GM18507 (cell line): ENCODE measurements at regions not wholly inside any gene's neighbourhood (a gene's known extent, or its start where the extent isn't known, plus 50 kb on each side); places are given as distances from the start of the nearest gene placed in this dataset.
"Not testable (repeated sequence)": the region's sequence is repeated elsewhere in the genome, so short reads cannot be mapped to it uniquely, and the experiment has no call there.

ENCODE experiments used
- DNase-seq: peaks from one replicate; pipeline ENCODE4 v3.0.0; 2011; ENCODE audit warnings: low read depth; ENCODE audit not compliant: insufficient read length; ENCODE audit errors: extremely low spot score
- FAIRE-seq: peaks from 2 replicates; lab custom pipeline; 2011; peaks lifted over from hg19 to GRCh38; lab: Jason Lieb, UNC

DNA sequence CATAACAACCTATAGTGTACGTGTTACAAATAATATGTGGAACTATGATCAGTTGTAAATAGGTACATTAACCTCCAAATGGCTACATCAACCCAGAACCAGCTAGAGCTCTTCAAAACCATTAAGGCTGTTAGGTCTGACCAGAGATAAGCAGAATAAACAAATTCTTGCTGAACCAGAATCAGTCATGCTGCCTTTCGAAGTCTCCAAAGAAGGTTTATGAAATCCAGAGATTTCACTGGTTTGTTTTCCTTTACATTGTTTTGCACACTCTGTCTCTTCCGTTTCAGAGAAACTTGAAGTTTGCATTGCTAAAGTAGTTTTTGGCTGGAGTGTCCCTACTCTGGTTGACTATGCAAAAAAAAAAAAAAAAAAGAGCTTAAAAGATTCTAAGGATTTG is 177.3 kb upstream of the SLIT2 start:
- FAIRE-seq (no peak), DNase-seq (no peak)

DNA sequence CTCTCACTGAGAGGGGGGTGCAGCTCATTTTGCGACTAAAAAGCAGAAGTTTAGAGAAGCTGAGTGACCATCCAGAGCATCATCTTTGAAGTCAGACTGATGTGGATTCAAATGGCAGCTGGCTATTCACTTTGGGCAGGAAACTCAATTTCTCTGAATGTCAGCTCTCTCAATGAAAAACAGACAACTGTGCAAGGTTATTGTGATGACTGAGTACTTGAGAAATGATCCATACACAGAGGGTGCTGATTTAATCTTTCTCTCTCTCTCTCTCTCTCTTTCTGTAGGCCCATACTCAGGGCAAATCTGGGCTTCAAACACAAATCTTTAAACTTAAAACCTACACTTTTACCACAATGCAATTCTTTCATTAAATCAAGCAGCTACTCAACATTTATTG is 185.8 kb upstream of the SLIT2 start:
- no peak for FAIRE-seq
- no peak for DNase-seq

DNA sequence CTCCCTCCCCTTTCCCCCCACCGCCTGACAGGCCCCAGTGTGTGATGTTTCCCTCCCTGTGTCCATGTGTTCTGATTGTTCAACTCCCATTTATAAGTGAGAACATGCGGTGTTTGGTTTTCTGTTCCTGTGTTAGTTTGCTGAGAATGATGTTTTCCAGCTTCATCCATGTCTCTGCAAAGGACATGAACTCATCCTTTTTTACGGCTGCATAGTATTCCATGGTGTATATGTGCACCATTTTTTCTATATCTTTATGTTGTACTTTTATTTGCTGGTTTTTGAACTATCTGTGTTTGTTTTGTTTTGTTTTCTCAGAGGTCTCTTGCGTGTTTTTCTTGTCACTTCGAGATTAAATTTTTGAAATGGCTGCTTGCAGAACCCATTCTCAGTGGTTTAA is 188.8 kb upstream of the SLIT2 start:
- FAIRE-seq, DNase-seq: not testable (repeated sequence)

- DNase-seq (no peak), FAIRE-seq (no peak)
These were observed 189.7 kb upstream of the SLIT2 start for GRCh38 chr4:20062054-20062453.

DNA sequence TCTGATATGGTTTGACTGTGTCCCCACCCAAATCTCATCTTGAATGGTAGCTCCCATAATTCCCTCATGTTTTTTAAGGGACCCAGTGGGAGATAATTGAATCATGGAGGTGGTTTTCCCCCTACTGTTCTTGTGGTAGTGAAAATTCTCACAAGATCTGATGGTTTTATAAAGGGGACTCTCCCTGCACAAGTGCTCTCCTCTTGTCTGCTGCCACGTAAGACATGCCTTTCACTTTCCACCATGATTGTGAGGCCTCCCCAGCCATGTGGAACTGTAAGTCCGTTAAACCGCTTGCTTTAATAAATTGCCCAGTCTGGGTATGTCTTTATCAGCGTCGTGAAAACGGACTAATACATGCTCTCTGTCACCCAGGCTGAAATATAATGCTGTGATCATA is 200.9 kb upstream of the SLIT2 start:
- FAIRE-seq, result no peak
- no peak for DNase-seq

GRCh38 chr4:20049889-20050288 is 201.8 kb upstream of the SLIT2 start:
- DNase-seq (no peak), FAIRE-seq (no peak)

DNA sequence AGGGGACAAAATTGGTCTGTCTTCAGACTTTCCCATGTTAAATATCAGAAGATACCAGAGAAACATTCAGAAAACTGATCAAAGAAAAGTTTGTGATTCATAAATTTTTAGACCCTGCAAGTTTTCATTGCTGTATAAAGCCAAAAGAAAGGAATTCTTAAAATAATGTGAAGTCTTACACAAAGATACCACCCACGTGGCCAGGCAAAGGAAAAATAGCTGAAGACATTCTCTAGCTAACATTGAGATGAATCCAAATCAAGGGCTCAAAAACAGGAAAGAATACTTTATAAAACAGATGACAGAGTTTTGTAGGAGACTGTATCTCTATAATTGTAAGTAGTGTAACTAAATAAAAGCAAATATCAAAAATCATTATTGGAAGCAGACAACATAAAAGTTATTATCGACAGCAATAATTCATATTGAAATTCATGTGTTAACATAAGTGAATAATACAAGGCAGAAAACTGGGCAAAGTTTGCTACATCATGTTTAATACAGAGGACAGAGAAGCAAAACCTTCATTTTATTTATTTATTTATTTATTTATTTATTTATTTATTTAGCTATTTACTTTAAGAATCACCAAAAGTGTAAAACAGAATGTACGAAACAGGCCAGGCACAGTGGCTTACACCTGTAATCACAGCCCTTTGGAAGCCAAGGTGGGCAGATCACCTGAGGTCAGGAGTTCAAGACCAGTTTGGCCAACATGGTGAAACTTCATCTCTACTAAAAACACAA is 204.6 kb upstream of the SLIT2 start:
- no peak for DNase-seq

DNA sequence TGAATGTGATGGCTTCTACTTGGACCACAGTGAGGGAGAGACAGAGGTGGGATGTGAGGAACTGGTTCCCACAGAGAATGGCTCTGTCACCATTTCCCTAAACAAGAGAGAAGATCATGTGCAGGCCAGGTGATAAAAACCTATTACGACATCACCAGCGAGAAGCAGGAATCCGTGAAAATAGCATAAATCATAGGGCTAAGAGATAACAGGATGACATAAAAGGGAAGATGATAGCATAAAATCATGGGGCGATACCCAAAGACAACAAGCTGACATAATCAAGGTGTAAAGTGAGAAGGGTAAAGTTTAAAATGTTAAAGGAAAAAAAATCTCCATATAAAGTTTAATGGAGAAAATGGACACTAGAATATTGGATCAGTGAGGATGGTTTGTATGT is 205.5 kb upstream of the SLIT2 start:
- DNase-seq (no peak), FAIRE-seq (no peak)

More for the DNA sequence above, 204.6 kb upstream of the SLIT2 start:
- no peak for FAIRE-seq

DNA sequence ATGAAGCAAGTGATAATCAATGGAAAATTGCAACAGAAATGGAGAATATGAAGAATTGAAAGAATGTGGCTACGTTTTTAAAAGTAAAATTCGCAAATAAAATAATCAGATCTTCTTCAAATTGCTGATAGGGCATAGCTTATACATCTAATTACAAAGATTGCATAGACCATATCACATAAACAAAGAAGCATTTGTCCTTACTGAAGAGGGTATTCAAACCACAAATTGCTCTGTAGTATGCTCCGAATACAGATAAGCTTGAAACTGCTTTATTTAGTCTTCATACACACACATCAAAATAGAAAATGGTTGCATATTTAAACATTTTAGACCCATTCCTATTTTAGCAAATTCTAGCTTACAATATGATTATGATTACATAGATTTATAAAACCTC is 206.7 kb upstream of the SLIT2 start:
- DNase-seq, result no peak
- FAIRE-seq, result no peak

DNA sequence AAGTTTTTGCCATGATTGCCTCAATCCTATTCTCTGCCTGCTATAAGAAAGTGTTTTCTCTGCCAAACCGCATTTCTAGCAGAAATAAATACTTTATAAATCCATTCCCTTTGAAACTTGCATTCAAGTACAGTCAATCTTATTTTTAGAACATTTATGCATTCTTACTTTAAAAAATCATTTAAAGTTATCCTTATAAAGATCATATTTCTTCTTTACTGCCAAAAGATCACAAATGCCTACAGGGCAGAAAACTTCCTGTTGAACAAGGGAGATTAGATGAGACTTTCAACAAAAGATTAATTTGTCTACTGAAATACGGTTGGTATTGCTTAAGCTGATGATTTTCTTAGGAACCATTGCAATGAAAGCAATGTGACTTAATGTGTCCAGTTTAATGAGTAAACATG is 207.2 kb upstream of the SLIT2 start:
- no peak for DNase-seq
- FAIRE-seq, result no peak

- DNase-seq, result no peak
- no peak for FAIRE-seq
These were observed 207.7 kb upstream of the SLIT2 start for GRCh38 chr4:20043991-20044390.

- DNase-seq (no peak), FAIRE-seq (no peak)
These were observed 208.9 kb upstream of the SLIT2 start for GRCh38 chr4:20042769-20043168.

DNA sequence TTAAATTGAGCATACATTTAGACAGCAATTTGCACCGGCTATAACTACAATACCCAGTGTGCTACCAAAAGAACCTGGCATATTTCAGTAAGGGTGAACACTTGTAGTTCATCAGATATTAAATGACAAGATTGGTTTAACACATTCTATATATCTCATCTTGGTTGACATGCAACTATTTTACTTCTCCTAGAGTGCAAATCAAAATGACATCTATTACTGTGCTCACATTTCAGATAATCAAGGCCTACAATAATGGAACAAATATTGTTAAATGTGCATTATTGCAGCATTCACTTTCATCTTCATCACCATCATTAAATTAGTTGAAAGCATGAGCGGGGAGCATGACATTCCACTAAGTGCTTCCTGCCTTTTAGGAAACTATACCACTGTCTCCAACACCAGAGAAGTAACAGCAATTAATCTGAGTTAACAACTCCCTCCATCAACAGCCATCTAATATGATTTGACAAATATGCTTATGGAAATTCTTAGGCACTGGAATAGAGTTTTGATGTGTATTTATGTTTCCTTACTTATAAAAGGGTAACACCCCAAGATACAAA is 209.8 kb upstream of the SLIT2 start:
- no peak for DNase-seq

DNA sequence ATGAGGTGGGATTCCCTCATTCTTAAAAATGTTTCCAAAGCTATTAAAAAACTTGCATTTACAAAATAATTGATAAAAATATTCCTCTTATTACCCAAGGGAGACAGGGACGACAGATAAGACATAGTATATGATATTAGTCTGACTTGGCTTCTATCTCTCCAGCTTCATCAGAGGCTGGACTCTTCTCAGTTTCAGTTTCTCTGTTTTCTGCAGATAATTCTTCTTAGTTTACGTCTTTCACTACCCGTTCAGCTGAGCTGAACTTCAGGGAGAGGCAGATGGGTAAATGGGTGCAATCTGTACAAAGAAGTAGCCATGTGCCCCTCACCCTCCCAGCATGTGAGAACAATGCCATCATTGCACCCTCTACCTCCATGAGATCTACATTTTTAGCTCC is 214.0 kb upstream of the SLIT2 start:
- DNase-seq, result no peak
- FAIRE-seq, result no peak

More for the DNA sequence above, 209.8 kb upstream of the SLIT2 start:
- FAIRE-seq, result no peak

- FAIRE-seq (no peak), DNase-seq (no peak)
These were observed 221.6 kb upstream of the SLIT2 start for GRCh38 chr4:20030108-20030507.

- FAIRE-seq, result no peak
These were observed 223.1 kb upstream of the SLIT2 start for GRCh38 chr4:20028645-20029044.

GRCh38 chr4:20026456-20026855 is 225.2 kb upstream of the SLIT2 start:
- DNase-seq, result no peak

More at GRCh38 chr4:20028645-20029044, 223.1 kb upstream of the SLIT2 start:
- DNase-seq, result no peak

DNA sequence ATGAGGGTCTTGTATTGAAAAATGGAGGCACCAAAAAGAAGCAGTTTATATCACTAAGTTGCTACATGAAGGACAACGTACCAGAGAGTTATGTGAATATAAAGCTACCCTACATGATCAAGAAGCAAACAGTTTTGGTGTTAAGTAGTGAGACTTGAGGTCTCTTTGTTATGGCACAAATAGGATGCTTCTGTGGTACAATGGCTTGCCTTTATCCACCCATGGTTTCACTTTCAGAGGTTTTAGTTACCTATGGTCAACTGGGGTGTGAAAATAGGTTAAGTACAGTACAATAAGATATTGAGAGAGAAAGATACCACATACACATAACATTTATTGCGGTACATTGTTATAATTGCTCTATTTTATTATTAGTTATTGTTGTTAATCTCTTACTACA is 229.2 kb upstream of the SLIT2 start:
- DNase-seq (no peak), FAIRE-seq (no peak)

More at GRCh38 chr4:20026456-20026855, 225.2 kb upstream of the SLIT2 start:
- FAIRE-seq, result no peak

DNA sequence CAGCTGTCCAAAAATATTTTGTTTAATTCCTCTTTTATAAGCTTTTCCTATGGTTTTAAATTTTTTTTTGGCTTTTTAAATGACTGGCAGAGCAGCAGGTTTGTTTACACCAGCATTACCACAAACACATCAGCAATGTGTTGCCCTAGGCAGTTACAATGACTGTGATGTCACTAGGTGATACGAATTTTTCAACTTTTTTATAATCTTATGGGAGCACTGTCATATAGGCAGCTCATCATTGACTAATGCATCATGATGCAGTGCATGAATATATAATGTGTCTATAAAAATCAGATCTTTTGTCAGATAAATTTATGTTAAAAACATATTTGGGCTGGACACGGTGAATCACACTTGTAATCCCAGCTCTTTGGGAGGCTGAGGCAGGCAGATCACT is 231.6 kb upstream of the SLIT2 start:
- no peak for DNase-seq
- no peak for FAIRE-seq

DNA sequence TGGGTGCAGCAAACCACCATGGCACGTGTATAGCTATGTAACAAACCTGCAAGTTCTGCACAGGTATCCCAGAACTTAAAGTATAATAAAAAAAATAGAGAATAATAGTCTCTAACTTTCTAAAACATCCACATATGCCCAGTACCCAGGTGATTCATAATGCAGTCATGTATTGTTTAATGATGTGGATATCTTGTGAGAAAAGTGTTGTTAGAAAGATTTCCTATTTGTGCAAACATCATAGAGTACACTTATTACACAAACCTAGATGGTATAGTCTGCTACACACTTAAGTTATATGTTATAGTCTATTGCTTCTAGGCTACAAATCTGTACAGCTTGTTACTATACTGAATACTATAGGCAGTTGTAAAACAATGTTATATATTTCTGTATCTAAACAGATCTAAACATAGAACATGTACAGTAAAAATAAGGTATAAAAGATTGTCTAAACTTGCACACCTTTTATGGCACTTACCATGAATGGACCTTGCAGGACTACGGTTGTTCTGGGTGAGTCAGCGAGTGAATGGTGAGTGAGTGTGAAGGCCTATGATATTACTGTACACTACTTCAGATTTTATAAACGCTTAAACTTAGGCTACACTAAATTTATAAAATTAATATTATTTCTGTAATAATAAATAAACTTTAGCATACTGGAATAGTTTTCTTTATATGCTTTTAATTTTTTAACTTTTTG is 232.2 kb upstream of the SLIT2 start:
- no peak for FAIRE-seq

GRCh38 chr4:20017777-20018115 is 234.0 kb upstream of the SLIT2 start:
- FAIRE-seq (no peak), DNase-seq (no peak)

More for the DNA sequence above, 232.2 kb upstream of the SLIT2 start:
- DNase-seq, result no peak
